Vagina (tissue), 2 donors: ENCODE measurements at regions not wholly inside any gene's neighbourhood (a gene's known extent, or its start where the extent isn't known, plus 50 kb on each side); places are given as distances from the start of the nearest gene placed in this dataset.

ENCODE experiments used
- POLR2AphosphoS5 ChIP-seq, 2 donors: sonication (generic); formaldehyde crosslinking; IDR thresholded peaks; one replicate each; pipeline ENCODE4 v1.9.0; 2017; ENCODE audit warnings: antibody characterized with exemption in 2 of 2, mild to moderate bottlenecking in 2 of 2, low read depth in 1 of 2; ENCODE audit not compliant: insufficient read depth in 1 of 2
- TF ChIP-seq, protein P1 (sequence below), 3 experiments: fragments of 450-650 bp in 2 of 3; fragments of 200-600 bp in 1 of 3; sonication (generic) in 1 of 3; IDR thresholded peaks; one replicate each; pipeline ENCODE4 v1.5.1; 2017 to 2019; ENCODE audit warnings: antibody characterized with exemption in 3 of 3, mild to moderate bottlenecking in 2 of 3, moderate library complexity in 2 of 3

DNA sequence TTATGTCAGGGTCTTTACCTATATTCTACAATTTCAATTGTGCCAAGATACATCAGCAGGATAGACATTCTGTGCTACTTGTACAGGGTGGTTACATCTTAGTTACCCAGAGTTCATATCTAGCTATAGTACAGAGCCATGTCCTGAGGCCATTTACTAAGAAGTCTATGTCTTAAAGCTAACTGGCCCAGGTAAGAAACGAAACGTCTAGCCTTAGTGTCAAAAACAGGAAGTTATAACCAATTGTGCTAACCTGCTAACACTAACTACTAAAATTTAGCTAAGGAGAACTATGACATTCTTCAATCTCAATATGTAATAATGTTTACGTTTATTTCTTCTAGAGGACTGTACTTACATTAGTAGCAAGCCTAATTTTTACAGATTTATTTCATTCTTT lies 717.2 kb upstream of the UBE2E2 start:
- TF ChIP-seq, protein P1, sequence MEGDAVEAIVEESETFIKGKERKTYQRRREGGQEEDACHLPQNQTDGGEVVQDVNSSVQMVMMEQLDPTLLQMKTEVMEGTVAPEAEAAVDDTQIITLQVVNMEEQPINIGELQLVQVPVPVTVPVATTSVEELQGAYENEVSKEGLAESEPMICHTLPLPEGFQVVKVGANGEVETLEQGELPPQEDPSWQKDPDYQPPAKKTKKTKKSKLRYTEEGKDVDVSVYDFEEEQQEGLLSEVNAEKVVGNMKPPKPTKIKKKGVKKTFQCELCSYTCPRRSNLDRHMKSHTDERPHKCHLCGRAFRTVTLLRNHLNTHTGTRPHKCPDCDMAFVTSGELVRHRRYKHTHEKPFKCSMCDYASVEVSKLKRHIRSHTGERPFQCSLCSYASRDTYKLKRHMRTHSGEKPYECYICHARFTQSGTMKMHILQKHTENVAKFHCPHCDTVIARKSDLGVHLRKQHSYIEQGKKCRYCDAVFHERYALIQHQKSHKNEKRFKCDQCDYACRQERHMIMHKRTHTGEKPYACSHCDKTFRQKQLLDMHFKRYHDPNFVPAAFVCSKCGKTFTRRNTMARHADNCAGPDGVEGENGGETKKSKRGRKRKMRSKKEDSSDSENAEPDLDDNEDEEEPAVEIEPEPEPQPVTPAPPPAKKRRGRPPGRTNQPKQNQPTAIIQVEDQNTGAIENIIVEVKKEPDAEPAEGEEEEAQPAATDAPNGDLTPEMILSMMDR (IDR thresholded peaks at IDR 0.05): no peak
- TF ChIP-seq POLR2AphosphoS5 (IDR thresholded peaks at IDR 0.05; ENCODE audit: insufficient read depth in 1 of 2, low read depth in 1 of 2): no peak
